Epithelial cell of proximal tubule (primary cell): ENCODE measurements at regions not wholly inside any gene's neighbourhood (a gene's known extent, or its start where the extent isn't known, plus 50 kb on each side); places are given as distances from the start of the nearest gene placed in this dataset.
"Not testable (repeated sequence)": the region's sequence is repeated elsewhere in the genome, so short reads cannot be mapped to it uniquely, and the experiment has no call there.

Experiments
- DNase-seq: peaks from one replicate; pipeline ENCODE4 v3.0.0-alpha.2; 2011; ENCODE audit warnings: low read depth
- H3K4me3 ChIP-seq: 2 replicates; pipeline ENCODE4 v1.5.1; 2011; ENCODE audit warnings: low read depth, mild to moderate bottlenecking, low read length
- TF ChIP-seq, protein P1 (sequence below): conservative IDR thresholded peaks from 2 replicates; pipeline ENCODE4 v1.5.1; 2012; ENCODE audit warnings: low read depth, mild to moderate bottlenecking, low read length

DNA sequence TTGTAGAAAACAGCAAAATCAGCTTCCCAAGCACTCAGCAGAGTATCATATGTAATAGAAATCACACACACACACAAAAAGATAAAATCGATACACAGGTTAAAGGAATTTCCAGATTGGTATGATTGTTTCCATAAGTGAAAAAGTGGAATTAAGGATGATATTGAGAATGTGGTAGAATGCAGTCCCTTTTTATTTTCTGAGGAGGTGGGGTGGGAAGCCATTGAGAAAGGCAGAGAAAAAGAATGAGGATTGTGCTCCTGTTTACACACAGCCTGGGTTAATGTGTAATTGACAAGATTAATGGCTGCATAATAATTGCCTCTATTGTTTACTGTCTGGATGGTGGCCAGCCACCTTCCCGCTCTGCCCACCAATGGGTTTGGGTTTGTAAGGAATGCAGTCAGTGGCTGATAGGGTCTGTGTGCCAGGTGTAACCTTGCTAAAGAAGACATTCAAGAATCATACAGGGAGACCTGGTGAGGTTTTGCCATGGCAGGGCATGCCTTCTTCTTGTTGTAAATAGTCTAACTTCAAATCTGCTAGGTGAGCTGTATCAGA lies 177.2 kb upstream of the MAP3K1 start:
- DNase-seq = peak; percentile 69
- TF ChIP-seq, protein P1, sequence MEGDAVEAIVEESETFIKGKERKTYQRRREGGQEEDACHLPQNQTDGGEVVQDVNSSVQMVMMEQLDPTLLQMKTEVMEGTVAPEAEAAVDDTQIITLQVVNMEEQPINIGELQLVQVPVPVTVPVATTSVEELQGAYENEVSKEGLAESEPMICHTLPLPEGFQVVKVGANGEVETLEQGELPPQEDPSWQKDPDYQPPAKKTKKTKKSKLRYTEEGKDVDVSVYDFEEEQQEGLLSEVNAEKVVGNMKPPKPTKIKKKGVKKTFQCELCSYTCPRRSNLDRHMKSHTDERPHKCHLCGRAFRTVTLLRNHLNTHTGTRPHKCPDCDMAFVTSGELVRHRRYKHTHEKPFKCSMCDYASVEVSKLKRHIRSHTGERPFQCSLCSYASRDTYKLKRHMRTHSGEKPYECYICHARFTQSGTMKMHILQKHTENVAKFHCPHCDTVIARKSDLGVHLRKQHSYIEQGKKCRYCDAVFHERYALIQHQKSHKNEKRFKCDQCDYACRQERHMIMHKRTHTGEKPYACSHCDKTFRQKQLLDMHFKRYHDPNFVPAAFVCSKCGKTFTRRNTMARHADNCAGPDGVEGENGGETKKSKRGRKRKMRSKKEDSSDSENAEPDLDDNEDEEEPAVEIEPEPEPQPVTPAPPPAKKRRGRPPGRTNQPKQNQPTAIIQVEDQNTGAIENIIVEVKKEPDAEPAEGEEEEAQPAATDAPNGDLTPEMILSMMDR = no peak
- H3K4me3 ChIP-seq = no peak overlapping the region

- TF ChIP-seq, protein P1 = no peak
- peak; percentile 66 for DNase-seq
These were observed 177.9 kb upstream of the MAP3K1 start for GRCh38 chr5:56637321-56637920.

GRCh38 chr5:56633950-56634349 lies 181.4 kb upstream of the MAP3K1 start:
- no peak overlapping the region for H3K4me3 ChIP-seq
- no peak for DNase-seq
- TF ChIP-seq, protein P1 = no peak

More at GRCh38 chr5:56637321-56637920, 177.9 kb upstream of the MAP3K1 start:
- no peak overlapping the region for H3K4me3 ChIP-seq

DNA sequence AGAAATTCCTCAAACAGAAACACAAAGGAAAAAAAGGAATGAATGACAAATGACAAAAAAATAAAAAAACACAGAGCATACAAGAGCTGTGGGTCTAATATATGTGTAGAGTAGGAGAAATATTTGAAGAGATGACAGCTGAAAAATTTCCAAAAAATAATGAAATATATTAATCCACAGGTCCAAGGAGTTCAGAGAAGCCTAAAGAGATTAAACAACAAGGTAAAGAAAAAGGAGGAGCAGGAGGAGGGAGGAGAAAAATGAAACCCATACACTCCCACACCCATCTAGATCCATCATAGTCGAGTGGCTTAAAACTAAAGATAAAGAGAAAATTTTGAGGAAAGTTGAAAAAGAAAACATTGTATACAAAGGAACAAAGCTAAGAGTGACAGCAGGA lies 182.4 kb upstream of the MAP3K1 start:
- DNase-seq = no peak
- H3K4me3 ChIP-seq = no peak overlapping the region
- TF ChIP-seq, protein P1 = no peak

GRCh38 chr5:56632199-56632598 lies 183.2 kb upstream of the MAP3K1 start:
- TF ChIP-seq, protein P1 = no peak
- no peak for DNase-seq
- no peak overlapping the region for H3K4me3 ChIP-seq

DNA sequence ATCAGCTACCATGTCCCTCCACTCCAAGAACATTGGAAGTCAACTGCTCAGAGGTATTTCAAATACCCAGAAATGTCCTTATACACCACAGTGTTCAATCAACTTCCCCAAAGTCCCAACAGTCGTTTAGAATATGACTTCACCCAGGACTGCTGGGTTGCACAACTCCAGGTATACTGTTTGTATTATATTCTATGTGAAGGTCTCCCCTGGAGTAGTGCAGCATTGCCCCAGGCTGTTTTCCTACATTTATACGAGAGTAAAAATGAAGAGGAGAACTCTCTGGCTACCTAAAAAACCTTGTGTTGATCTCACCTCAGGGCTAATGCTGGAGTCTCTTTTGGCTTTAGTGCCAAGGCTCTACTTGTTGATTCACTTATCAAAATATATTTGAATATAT lies 183.6 kb upstream of the MAP3K1 start:
- no peak overlapping the region for H3K4me3 ChIP-seq
- TF ChIP-seq, protein P1 = no peak
- no peak for DNase-seq

GRCh38 chr5:56628616-56629015 lies 186.7 kb upstream of the MAP3K1 start:
- H3K4me3 ChIP-seq, DNase-seq: not testable (repeated sequence)
